ENCODE measurements at regions not wholly inside any gene's neighbourhood (a gene's known extent, or its start where the extent isn't known, plus 50 kb on each side); places are given as distances from the start of the nearest gene placed in this dataset.

DNA sequence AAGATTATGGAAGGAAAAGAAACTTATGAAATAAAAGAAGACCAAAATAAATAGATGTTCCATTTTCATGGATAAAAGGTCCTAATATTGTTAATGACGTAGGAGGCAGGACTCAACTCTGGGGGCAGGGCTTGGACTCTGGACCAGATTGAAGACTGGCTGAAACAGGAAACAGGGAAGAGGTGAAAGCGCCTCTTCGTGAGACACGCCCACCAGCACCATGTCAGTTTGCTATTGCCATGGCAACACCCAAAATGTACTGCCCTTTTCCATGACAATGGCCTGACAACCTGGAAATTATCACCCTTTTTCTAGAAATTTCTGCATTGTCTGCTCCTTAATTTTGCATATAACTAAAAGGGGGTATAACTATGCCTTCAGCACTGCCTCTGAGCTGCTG lies 1522.2 kb downstream of the TBC1D22A start:
- DNase-seq, result no peak
- H3K9me3 ChIP-seq, result no peaks in the 10 kb centered on the region
- H3K27me3 ChIP-seq, result peaks cover 0 to 8% (median 0%) of the 10 kb centered on the region in 3 donors
- intact Hi-C loops (cut with DNase I), result loop anchor here (10.0 kb wide), 2 partner anchors 1000 to 1170 kb away; no protein-coding TSS in a partner anchor
- H3K36me3 ChIP-seq, result no peaks in the 10 kb centered on the region
- no peak overlapping the region for H3K4me3 ChIP-seq
- H3K4me1 ChIP-seq, result peaks cover 0 to 13% (median 2%) of the 10 kb centered on the region in 4 donors
- H3K27ac ChIP-seq, result no peak overlapping the region
- TF ChIP-seq EP300 (IDR thresholded peaks at IDR 0.05), result no peak
- no peak for TF ChIP-seq POLR2A (IDR thresholded peaks at IDR 0.05)
- no peak for TF ChIP-seq POLR2AphosphoS5 (IDR thresholded peaks at IDR 0.05)
- TF ChIP-seq, protein P1, sequence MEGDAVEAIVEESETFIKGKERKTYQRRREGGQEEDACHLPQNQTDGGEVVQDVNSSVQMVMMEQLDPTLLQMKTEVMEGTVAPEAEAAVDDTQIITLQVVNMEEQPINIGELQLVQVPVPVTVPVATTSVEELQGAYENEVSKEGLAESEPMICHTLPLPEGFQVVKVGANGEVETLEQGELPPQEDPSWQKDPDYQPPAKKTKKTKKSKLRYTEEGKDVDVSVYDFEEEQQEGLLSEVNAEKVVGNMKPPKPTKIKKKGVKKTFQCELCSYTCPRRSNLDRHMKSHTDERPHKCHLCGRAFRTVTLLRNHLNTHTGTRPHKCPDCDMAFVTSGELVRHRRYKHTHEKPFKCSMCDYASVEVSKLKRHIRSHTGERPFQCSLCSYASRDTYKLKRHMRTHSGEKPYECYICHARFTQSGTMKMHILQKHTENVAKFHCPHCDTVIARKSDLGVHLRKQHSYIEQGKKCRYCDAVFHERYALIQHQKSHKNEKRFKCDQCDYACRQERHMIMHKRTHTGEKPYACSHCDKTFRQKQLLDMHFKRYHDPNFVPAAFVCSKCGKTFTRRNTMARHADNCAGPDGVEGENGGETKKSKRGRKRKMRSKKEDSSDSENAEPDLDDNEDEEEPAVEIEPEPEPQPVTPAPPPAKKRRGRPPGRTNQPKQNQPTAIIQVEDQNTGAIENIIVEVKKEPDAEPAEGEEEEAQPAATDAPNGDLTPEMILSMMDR (IDR thresholded peaks at IDR 0.05), result no peak
- WGBS, 2 donors, result 91 to 96% methylated on average over 4 of the region's 4 CpGs

DNA sequence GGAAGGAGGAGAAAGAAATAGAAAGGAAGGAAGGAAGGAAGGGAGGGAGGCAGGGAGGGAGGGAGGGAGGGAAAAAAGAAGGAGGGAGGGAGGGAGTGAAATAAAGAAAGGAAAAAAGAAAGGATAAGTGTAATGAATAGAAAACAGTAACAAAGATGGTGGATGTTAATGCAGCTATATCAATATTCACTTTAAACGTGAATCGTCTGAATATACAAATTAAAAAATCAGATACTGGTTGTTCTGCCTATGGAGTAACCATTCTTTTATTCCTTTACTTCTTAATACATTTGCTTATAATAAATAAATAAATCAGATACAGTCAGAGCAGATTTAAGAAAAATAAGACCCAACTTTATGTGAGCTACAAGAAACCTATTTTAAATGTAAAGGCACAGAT lies 1520.4 kb downstream of the TBC1D22A start:
- Histone ChIP-seq H3K27me3 (peaks cover 0 to 17% (median 0%) of the 10 kb centered on the region in 3 donors), H3K36me3 (no peaks in the 10 kb centered on the region), H3K27ac (no peak overlapping the region), H3K4me3 (no peak overlapping the region), H3K4me1 (peaks cover 0 to 29% (median 15%) of the 10 kb centered on the region in 4 donors), H3K9me3 (no peaks in the 10 kb centered on the region)
- intact Hi-C loops (cut with DNase I), result loop anchor here (10.0 kb wide), 2 partner anchors 998 to 1168 kb away; no protein-coding TSS in a partner anchor
- TF ChIP-seq EP300 (IDR thresholded peaks at IDR 0.05) (no peak), POLR2A (IDR thresholded peaks at IDR 0.05) (no peak), POLR2AphosphoS5 (IDR thresholded peaks at IDR 0.05) (no peak)
- TF ChIP-seq, protein P1 (IDR thresholded peaks at IDR 0.05), result no peak
- 70 to 95% methylated on average over 2 of the region's 2 CpGs for WGBS, 2 donors
- DNase-seq, result no peak

DNA sequence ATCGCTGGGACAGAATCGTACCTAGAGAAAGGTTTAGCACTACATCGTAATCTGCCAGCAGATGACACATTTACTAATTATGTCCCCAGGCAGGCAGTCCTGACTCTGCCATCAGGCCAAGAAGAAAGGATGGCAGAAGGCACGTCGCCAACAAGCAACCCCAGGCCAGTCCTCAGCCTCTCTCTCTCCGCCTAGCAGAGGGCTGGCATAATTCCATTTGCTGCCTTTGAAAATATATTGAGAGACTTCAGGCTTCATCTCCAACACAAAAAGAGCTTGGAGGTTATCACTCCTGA lies 1517.0 kb downstream of the TBC1D22A start:
- intact Hi-C loops (cut with DNase I), result no loop called here
- Histone ChIP-seq H3K4me1 (peaks cover 0 to 25% (median 19%) of the 10 kb centered on the region in 4 donors), H3K9me3 (no peaks in the 10 kb centered on the region), H3K36me3 (no peaks in the 10 kb centered on the region), H3K27ac (no peak overlapping the region), H3K4me3 (no peak overlapping the region), H3K27me3 (peaks cover 0 to 15% (median 0%) of the 10 kb centered on the region in 3 donors)
- no peak for DNase-seq
- WGBS, 2 donors, result 83 to 91% methylated on average over 6 of the region's 6 CpGs
- TF ChIP-seq EP300 (IDR thresholded peaks at IDR 0.05), result no peak
- no peak for TF ChIP-seq POLR2A (IDR thresholded peaks at IDR 0.05)
- no peak for TF ChIP-seq POLR2AphosphoS5 (IDR thresholded peaks at IDR 0.05)
- TF ChIP-seq, protein P1 (IDR thresholded peaks at IDR 0.05), result no peak

DNA sequence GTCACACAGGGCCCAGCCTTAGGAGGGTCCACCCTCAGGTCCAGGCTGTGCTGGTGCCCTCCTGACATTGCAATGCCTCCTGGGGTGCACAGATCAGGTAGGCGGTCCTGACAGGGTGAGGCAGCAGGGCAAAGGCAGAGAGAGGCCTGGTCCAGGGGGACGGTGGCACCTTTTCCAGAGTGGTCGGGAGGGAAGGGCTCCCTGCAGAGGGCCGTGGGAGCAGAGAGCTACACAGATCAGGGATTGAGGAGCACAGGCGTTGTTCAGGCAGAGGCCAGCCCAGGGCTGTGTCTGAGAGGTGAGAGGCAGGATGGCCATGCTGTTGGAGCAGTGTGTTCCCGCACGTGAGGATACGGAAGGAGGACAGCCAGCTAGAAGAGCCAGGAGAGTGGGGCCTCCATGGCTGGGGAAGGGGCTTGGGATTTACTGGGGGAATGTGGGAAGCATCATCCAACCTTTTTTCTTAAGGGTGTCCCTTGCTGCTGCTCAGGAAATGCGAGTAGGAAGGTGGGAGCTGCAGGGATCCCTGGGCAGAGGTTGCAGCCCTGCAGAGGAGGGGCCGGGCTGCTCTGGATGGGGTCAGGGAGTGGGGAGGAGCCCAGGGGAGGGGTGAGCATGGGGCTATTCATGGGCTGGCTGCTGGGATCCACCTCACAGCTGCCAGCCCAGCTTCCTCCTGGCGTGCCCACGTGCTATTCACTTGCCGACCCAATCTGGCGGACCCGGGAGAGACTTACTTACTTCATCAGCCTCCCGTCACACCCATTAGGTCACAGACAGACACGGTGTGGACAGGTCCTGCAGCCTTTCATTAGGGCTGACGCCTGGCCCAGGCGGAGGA lies 1516.4 kb downstream of the TBC1D22A start:
- Histone ChIP-seq H3K27ac (no peak overlapping the region), H3K4me1 (peaks cover 0 to 25% (median 19%) of the 10 kb centered on the region in 4 donors), H3K4me3 (no peak overlapping the region), H3K27me3 (peaks cover 0 to 15% (median 0%) of the 10 kb centered on the region in 3 donors), H3K9me3 (no peaks in the 10 kb centered on the region), H3K36me3 (no peaks in the 10 kb centered on the region)
- no peak for DNase-seq
- intact Hi-C loops (cut with DNase I), result no loop called here
- TF ChIP-seq POLR2AphosphoS5 (IDR thresholded peaks at IDR 0.05), result no peak
- no peak for TF ChIP-seq POLR2A (IDR thresholded peaks at IDR 0.05)
- no peak for TF ChIP-seq EP300 (IDR thresholded peaks at IDR 0.05)
- TF ChIP-seq, protein P1 (IDR thresholded peaks at IDR 0.05), result no peak
- 47 to 67% methylated on average over 19 of the region's 19 CpGs for WGBS, 2 donors
